H1 (cell line): ENCODE measurements at regions not wholly inside any gene's neighbourhood (a gene's known extent, or its start where the extent isn't known, plus 50 kb on each side); places are given as distances from the start of the nearest gene placed in this dataset.

Experiments
- POLR2A ChIP-seq, 2 experiments: IDR thresholded peaks; 1 replicate in 1 of 2; 2 replicates in 1 of 2; pipeline ENCODE4 v1.6.1; 2011; ENCODE audit warnings: low read depth in 2 of 2, low read length in 2 of 2, mild to moderate bottlenecking in 2 of 2; ENCODE audit errors: control extremely low read depth in 1 of 2
- RFX5 ChIP-seq: IDR thresholded peaks from 2 replicates; pipeline ENCODE4 v1.6.1; 2011; ENCODE audit warnings: low read depth, low read length, improper control_type of control experiment, borderline replicate concordance
- SAP30 ChIP-seq: fragments of 300-600 bp; sonication (generic); IDR thresholded peaks from 2 replicates; pipeline ENCODE4 v1.7.1; 2012; ENCODE audit warnings: low read length, moderate library complexity, mild to moderate bottlenecking, inconsistent platforms; ENCODE audit not compliant: insufficient read depth, insufficient replicate concordance
- SIN3A ChIP-seq, 2 experiments: IDR thresholded peaks in 1 of 2; conservative IDR thresholded peaks in 1 of 2; 2 replicates each; pipeline ENCODE4 v1.6.1; 2011 to 2012; ENCODE audit warnings: low read length in 2 of 2, improper control_type of control experiment in 1 of 2, low read depth in 1 of 2, mild to moderate bottlenecking in 1 of 2
- SP4 ChIP-seq: IDR thresholded peaks from 2 replicates; pipeline ENCODE4 v1.6.1; 2012; ENCODE audit warnings: low read length, inconsistent platforms
- SRF ChIP-seq: IDR thresholded peaks from 2 replicates; pipeline ENCODE4 v1.6.1; 2011; ENCODE audit warnings: mild to moderate bottlenecking, low read depth, low read length, moderate library complexity
- TF ChIP-seq, protein P1 (sequence below), 3 experiments: IDR thresholded peaks; 1 replicate in 2 of 3; 2 replicates in 1 of 3; pipeline versions ENCODE4 v1.5.1 to v1.6.1; 2011; ENCODE audit warnings: low read length in 3 of 3, mild to moderate bottlenecking in 3 of 3, inconsistent platforms in 2 of 3, low read depth in 1 of 3, moderate library complexity in 1 of 3; ENCODE audit not compliant: insufficient read depth in 1 of 3; ENCODE audit errors: control extremely low read depth in 1 of 3
- TF ChIP-seq, protein P2 (sequence below): fragments of 300-600 bp; sonication (generic); IDR thresholded peaks from 2 replicates; pipeline ENCODE4 v1.7.1; 2012; ENCODE audit warnings: low read length, moderate library complexity, mild to moderate bottlenecking, inconsistent platforms; ENCODE audit not compliant: insufficient replicate concordance

DNA sequence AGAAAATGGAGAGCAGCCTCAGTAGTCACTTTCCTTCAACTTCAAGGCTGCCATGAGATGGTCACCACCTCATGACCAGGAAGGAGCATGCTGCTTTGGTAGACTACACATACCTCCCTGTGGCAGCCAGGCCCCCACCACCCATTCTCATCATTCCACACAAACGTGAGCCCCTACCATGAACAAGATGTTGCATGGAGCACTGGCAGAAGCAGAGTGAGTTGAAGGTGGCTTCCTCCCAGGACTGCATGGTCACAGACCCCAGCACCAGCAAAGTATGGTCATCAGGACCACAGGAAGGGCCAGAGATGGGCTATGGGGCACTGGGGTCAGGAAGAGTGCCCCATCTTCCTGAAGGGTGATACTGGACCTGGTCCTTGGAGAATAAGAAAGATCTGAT is 65.5 kb upstream of the FOXE1 start:
- TF ChIP-seq, protein P1, sequence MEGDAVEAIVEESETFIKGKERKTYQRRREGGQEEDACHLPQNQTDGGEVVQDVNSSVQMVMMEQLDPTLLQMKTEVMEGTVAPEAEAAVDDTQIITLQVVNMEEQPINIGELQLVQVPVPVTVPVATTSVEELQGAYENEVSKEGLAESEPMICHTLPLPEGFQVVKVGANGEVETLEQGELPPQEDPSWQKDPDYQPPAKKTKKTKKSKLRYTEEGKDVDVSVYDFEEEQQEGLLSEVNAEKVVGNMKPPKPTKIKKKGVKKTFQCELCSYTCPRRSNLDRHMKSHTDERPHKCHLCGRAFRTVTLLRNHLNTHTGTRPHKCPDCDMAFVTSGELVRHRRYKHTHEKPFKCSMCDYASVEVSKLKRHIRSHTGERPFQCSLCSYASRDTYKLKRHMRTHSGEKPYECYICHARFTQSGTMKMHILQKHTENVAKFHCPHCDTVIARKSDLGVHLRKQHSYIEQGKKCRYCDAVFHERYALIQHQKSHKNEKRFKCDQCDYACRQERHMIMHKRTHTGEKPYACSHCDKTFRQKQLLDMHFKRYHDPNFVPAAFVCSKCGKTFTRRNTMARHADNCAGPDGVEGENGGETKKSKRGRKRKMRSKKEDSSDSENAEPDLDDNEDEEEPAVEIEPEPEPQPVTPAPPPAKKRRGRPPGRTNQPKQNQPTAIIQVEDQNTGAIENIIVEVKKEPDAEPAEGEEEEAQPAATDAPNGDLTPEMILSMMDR (IDR thresholded peaks at IDR 0.05; ENCODE audit: control extremely low read depth in 1 of 3, insufficient read depth in 1 of 3, low read depth in 1 of 3, low read length in 3 of 3): no peak
- TF ChIP-seq SAP30 (no peak), RFX5 (no peak), POLR2A (IDR thresholded peaks at IDR 0.05; ENCODE audit: control extremely low read depth in 1 of 2, low read depth in 2 of 2, low read length in 2 of 2) (no peak), SP4 (no peak), SIN3A (conservative IDR thresholded peaks at IDR 0.05 in 1 of 2, IDR thresholded peaks at IDR 0.05 in 1 of 2; ENCODE audit: low read depth in 1 of 2, low read length in 2 of 2) (no peak), SRF (no peak)
- TF ChIP-seq, protein P2, sequence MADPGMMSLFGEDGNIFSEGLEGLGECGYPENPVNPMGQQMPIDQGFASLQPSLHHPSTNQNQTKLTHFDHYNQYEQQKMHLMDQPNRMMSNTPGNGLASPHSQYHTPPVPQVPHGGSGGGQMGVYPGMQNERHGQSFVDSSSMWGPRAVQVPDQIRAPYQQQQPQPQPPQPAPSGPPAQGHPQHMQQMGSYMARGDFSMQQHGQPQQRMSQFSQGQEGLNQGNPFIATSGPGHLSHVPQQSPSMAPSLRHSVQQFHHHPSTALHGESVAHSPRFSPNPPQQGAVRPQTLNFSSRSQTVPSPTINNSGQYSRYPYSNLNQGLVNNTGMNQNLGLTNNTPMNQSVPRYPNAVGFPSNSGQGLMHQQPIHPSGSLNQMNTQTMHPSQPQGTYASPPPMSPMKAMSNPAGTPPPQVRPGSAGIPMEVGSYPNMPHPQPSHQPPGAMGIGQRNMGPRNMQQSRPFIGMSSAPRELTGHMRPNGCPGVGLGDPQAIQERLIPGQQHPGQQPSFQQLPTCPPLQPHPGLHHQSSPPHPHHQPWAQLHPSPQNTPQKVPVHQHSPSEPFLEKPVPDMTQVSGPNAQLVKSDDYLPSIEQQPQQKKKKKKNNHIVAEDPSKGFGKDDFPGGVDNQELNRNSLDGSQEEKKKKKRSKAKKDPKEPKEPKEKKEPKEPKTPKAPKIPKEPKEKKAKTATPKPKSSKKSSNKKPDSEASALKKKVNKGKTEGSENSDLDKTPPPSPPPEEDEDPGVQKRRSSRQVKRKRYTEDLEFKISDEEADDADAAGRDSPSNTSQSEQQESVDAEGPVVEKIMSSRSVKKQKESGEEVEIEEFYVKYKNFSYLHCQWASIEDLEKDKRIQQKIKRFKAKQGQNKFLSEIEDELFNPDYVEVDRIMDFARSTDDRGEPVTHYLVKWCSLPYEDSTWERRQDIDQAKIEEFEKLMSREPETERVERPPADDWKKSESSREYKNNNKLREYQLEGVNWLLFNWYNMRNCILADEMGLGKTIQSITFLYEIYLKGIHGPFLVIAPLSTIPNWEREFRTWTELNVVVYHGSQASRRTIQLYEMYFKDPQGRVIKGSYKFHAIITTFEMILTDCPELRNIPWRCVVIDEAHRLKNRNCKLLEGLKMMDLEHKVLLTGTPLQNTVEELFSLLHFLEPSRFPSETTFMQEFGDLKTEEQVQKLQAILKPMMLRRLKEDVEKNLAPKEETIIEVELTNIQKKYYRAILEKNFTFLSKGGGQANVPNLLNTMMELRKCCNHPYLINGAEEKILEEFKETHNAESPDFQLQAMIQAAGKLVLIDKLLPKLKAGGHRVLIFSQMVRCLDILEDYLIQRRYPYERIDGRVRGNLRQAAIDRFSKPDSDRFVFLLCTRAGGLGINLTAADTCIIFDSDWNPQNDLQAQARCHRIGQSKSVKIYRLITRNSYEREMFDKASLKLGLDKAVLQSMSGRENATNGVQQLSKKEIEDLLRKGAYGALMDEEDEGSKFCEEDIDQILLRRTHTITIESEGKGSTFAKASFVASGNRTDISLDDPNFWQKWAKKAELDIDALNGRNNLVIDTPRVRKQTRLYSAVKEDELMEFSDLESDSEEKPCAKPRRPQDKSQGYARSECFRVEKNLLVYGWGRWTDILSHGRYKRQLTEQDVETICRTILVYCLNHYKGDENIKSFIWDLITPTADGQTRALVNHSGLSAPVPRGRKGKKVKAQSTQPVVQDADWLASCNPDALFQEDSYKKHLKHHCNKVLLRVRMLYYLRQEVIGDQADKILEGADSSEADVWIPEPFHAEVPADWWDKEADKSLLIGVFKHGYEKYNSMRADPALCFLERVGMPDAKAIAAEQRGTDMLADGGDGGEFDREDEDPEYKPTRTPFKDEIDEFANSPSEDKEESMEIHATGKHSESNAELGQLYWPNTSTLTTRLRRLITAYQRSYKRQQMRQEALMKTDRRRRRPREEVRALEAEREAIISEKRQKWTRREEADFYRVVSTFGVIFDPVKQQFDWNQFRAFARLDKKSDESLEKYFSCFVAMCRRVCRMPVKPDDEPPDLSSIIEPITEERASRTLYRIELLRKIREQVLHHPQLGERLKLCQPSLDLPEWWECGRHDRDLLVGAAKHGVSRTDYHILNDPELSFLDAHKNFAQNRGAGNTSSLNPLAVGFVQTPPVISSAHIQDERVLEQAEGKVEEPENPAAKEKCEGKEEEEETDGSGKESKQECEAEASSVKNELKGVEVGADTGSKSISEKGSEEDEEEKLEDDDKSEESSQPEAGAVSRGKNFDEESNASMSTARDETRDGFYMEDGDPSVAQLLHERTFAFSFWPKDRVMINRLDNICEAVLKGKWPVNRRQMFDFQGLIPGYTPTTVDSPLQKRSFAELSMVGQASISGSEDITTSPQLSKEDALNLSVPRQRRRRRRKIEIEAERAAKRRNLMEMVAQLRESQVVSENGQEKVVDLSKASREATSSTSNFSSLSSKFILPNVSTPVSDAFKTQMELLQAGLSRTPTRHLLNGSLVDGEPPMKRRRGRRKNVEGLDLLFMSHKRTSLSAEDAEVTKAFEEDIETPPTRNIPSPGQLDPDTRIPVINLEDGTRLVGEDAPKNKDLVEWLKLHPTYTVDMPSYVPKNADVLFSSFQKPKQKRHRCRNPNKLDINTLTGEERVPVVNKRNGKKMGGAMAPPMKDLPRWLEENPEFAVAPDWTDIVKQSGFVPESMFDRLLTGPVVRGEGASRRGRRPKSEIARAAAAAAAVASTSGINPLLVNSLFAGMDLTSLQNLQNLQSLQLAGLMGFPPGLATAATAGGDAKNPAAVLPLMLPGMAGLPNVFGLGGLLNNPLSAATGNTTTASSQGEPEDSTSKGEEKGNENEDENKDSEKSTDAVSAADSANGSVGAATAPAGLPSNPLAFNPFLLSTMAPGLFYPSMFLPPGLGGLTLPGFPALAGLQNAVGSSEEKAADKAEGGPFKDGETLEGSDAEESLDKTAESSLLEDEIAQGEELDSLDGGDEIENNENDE: no peak
